Prostate gland (tissue), 2 donors: ENCODE measurements at regions not wholly inside any gene's neighbourhood (a gene's known extent, or its start where the extent isn't known, plus 50 kb on each side); places are given as distances from the start of the nearest gene placed in this dataset.

Source experiments
- DNase-seq: peaks from one replicate; pipeline ENCODE4 v3.0.0-alpha.2; 2019; ENCODE audit warnings: low spot score
- H3K27ac ChIP-seq, 2 donors: fragments of 200-600 bp; sonication (generic); 2 replicates each; pipeline ENCODE4 v1.5.1; 2017 to 2019
- H3K27me3 ChIP-seq: fragments of 200-600 bp; sonication (generic); replicated peaks from 2 replicates; pipeline ENCODE4 v1.5.1; 2019; ENCODE audit not compliant: insufficient read depth
- H3K36me3 ChIP-seq, 2 donors: fragments of 200-600 bp; sonication (generic); 1 replicate in 1 of 2; 2 replicates in 1 of 2; pipeline versions ENCODE4 v1.5.1 to v1.8.1; 2017 to 2019
- H3K4me1 ChIP-seq: fragments of 200-600 bp; sonication (generic); replicated peaks from 2 replicates; pipeline ENCODE4 v1.5.1; 2019
- H3K4me3 ChIP-seq, 2 donors: fragments of 200-600 bp; sonication (generic); 2 replicates each; pipeline ENCODE4 v1.5.1; 2017 to 2019
- H3K9me3 ChIP-seq: fragments of 200-600 bp; sonication (generic); 2 replicates; pipeline ENCODE4 v1.5.1; 2017
- POLR2A ChIP-seq: fragments of 450-650 bp; IDR thresholded peaks from one replicate; pipeline ENCODE4 v1.6.1; 2016; ENCODE audit warnings: antibody characterized with exemption, mild to moderate bottlenecking
- POLR2AphosphoS5 ChIP-seq: sonication (generic); formaldehyde crosslinking; IDR thresholded peaks from one replicate; pipeline ENCODE4 v1.6.1; 2017; ENCODE audit warnings: antibody characterized with exemption
- WGBS: methylation state at CpG from one replicate; pipeline ENCODE4 v1.1.5; 2018; 5-methylcytosine and 5-hydroxymethylcytosine counted together
- intact Hi-C: fragments of 100-400 bp; cut with DNase I; formaldehyde crosslinking; loops from one replicate; pipeline ENCODE4 v1.14.2; 2022
- TF ChIP-seq, protein P1 (sequence below), 4 experiments: fragments of 200-600 bp in 2 of 4; fragments of 450-650 bp in 2 of 4; sonication (generic) in 2 of 4; IDR thresholded peaks; 1 replicate in 3 of 4; 2 replicates in 1 of 4; pipeline ENCODE4 v1.5.1; 2016 to 2019; ENCODE audit warnings: antibody characterized with exemption in 4 of 4, mild to moderate bottlenecking in 2 of 4, moderate library complexity in 2 of 4

GRCh38 chrX:39333451-39333850, 532.2 kb downstream of the MID1IP1 start:
- no peaks in the 10 kb centered on the region for H3K9me3 ChIP-seq
- no peak for TF ChIP-seq POLR2AphosphoS5
- TF ChIP-seq, protein P1, sequence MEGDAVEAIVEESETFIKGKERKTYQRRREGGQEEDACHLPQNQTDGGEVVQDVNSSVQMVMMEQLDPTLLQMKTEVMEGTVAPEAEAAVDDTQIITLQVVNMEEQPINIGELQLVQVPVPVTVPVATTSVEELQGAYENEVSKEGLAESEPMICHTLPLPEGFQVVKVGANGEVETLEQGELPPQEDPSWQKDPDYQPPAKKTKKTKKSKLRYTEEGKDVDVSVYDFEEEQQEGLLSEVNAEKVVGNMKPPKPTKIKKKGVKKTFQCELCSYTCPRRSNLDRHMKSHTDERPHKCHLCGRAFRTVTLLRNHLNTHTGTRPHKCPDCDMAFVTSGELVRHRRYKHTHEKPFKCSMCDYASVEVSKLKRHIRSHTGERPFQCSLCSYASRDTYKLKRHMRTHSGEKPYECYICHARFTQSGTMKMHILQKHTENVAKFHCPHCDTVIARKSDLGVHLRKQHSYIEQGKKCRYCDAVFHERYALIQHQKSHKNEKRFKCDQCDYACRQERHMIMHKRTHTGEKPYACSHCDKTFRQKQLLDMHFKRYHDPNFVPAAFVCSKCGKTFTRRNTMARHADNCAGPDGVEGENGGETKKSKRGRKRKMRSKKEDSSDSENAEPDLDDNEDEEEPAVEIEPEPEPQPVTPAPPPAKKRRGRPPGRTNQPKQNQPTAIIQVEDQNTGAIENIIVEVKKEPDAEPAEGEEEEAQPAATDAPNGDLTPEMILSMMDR (IDR thresholded peaks at IDR 0.05) = no peak
- TF ChIP-seq POLR2A = no peak
- intact Hi-C loops = loop anchor here (10.0 kb wide), 1 partner anchor 181 kb away; no protein-coding TSS in a partner anchor
- no peak overlapping the region for H3K27ac ChIP-seq
- WGBS = 88% methylated on average over 2 of the region's 2 CpGs
- no peak overlapping the region for H3K4me3 ChIP-seq
- DNase-seq = no peak
- no peaks in the 10 kb centered on the region for H3K4me1 ChIP-seq
- H3K36me3 ChIP-seq = no peaks in the 10 kb centered on the region
- H3K27me3 ChIP-seq = no peaks in the 10 kb centered on the region

- H3K27me3 ChIP-seq = no peaks in the 10 kb centered on the region
- peak overlapping the region; percentile 39 to 62 for H3K27ac ChIP-seq
These were observed 534.4 kb downstream of the MID1IP1 start for GRCh38 chrX:39335513-39336235.

DNA sequence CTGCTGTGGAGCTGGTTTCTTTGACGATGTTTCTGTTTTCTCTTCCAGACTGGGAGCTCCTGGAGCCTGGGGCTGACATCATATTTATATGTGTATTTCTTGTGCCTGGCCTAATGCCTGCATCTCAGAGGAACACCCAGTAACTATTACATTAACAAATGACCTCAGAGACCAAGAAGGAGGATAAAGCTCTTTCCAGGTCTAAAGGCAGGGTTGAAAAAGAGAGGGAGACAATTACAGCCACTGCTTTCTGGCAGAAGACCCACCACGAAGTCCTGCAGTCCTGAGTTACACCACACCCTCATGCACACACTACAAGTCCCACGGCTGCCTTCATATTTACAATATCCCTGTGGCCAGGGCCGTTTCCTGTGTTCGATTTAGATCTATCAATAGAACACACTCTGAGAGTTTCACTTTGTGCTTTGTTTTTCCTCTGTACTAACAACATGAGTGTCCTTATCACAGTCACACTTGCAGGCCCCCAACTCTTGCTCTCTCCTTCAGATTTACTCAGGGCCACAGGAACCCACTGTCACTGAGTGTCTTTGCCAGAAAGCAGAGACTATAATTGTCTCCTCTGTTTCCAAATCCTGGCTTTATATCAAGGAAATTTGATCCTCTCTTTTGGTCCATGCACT, 535.5 kb downstream of the MID1IP1 start:
- peak; percentile 30 for DNase-seq
- H3K9me3 ChIP-seq = no peaks in the 10 kb centered on the region
- no peaks in the 10 kb centered on the region for H3K27me3 ChIP-seq
- H3K27ac ChIP-seq = peak overlapping the region; percentile 62 to 71
- 0% methylated on average over 5 of the region's 5 CpGs for WGBS
- TF ChIP-seq, protein P1 (IDR thresholded peaks at IDR 0.05) = no peak
- peak; percentile 13 for TF ChIP-seq POLR2AphosphoS5
- TF ChIP-seq POLR2A = no peak
- no peak overlapping the region for H3K4me3 ChIP-seq
- no peaks in the 10 kb centered on the region for H3K36me3 ChIP-seq
- H3K4me1 ChIP-seq = no peaks in the 10 kb centered on the region
- intact Hi-C loops = loop anchor here (10.0 kb wide), 1 partner anchor 178 kb away; no protein-coding TSS in a partner anchor

More at GRCh38 chrX:39335513-39336235, 534.4 kb downstream of the MID1IP1 start:
- no peak overlapping the region for H3K4me3 ChIP-seq
- H3K4me1 ChIP-seq = no peaks in the 10 kb centered on the region
- intact Hi-C loops = loop anchor here (10.0 kb wide), 1 partner anchor 179 kb away; no protein-coding TSS in a partner anchor
- WGBS = 44% methylated on average over 6 of the region's 6 CpGs
- TF ChIP-seq, protein P1 (IDR thresholded peaks at IDR 0.05) = no peak
- peak; percentile 42 for TF ChIP-seq POLR2AphosphoS5
- no peaks in the 10 kb centered on the region for H3K9me3 ChIP-seq
- DNase-seq = peak; percentile 62
- H3K36me3 ChIP-seq = no peaks in the 10 kb centered on the region

DNA sequence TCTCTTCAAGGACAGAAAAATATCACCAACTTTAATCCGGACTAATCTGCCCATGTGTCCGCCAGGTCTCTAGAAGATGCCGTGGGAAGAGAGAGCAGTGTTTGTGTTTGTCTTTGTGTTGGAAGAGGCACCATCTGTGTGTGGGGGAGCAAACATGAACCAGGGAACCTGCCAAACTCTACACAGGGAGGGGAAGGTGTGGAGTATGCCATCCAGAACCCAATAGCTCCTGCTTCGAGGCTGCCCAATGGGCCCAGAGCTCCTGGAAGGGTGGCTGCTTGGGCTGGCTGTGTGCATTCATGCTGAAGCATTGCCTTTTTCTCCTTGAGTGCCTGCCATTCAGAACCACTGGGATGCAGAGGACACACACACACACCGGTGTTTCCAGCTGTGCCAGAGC, 536.2 kb downstream of the MID1IP1 start:
- no peaks in the 10 kb centered on the region for H3K36me3 ChIP-seq
- H3K4me3 ChIP-seq = no peak overlapping the region
- H3K27me3 ChIP-seq = no peaks in the 10 kb centered on the region
- TF ChIP-seq, protein P1 (IDR thresholded peaks at IDR 0.05) = no peak
- TF ChIP-seq POLR2A (no peak), POLR2AphosphoS5 (no peak)
- H3K27ac ChIP-seq = peak overlapping the region; percentile 62 to 71
- intact Hi-C loops = loop anchor here (10.0 kb wide), 1 partner anchor 177 kb away; no protein-coding TSS in a partner anchor
- no peaks in the 10 kb centered on the region for H3K4me1 ChIP-seq
- H3K9me3 ChIP-seq = no peaks in the 10 kb centered on the region
- no peak for DNase-seq
- 37% methylated on average over 5 of the region's 5 CpGs for WGBS
